ENCODE measurements at regions not wholly inside any gene's neighbourhood (a gene's known extent, or its start where the extent isn't known, plus 50 kb on each side); places are given as distances from the start of the nearest gene placed in this dataset.
A peak's percentile ranks its signal among the peaks of the same experiment; 100 is the strongest.
"Not testable (repeated sequence)": the region's sequence is repeated elsewhere in the genome, so short reads cannot be mapped to it uniquely, and the experiment has no call there.

DNA sequence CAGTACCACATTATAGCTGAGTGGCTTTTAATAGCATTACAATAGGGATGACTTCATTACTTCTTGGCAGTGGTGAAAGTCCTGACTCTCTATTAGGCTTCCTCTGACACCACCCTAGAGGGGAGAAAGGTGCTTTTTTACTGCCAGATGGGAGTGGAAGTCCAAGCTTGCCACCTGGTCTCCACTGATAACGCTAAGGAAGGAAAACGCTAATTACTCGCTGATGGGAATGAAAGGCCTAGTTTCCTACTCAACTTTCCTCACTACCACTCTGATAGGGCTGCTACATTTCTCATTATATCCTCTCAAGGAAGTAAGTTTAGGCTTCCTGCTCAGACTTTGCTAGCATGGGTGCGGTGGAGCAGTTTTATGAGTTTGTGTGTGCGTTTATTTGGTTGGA is 62.3 kb upstream of the PAGE3 start:
- no peak for DNase-seq (ENCODE audit: low spot score)

DNA sequence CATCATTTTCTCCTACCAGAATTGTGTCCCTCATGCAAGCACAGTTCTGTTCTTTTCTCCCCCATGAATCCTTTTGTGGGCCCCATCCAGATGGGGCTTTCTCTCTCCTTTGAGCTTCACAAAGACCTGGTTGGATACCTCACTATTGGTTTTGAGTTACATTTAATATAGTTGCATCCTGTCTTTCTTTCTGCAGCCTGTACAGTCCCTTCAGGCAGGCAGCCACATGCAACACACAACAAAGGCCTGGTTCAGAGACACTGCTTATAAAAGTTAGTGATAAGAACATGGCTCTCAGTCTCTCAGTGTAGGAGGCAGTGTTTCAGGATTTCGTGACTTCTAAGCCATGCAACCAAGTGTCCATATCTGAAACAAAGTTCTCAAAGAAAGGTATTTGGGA is 70.6 kb upstream of the PAGE3 start:
- no peak for DNase-seq (ENCODE audit: low spot score)

DNA sequence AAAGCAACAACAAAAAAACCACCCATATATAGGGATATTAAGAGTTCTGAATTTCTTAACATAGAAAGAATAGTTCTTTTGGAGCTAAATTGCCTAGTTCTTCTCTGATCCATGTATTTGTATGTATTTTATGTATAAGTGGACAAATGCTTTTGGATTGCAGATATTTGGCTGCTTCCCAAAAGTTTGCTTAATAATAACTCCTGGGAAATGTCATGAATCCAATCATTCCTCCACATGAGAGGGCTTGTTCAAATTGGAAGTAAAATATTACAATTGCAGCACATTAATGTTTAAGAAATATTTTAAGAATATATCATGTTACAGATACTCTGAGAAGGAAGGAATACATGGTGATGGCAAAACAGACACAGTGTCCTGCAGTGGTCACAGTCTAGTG is 71.5 kb upstream of the PAGE3 start:
- no peak for DNase-seq (ENCODE audit: low spot score)

DNA sequence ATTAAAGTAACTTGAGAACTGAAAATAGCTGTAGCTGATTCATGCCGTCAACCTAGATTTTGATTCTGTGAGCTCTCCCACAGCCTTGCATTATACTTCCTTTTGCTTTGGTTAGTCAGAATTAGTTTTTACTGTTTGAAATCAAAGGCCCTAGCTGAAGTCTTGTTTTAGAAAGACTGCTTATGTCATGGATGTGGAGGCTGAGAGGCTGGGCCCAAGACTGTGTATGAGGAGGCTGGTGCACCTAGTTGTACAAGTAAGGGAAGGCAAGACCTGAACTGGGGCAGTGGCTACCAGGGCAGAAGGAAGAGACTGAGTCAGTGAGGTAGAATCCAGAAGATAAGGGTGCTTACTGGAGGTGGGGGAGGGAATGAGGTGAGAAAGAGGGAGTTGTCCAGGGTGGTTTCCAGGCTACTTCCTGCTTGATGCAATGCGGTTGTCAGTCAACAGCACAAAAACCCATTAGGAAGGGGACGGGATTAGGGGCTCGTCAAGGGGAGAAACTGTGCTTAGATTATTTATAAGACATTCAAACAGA is 76.2 kb upstream of the PAGE3 start:
- no peak for DNase-seq (ENCODE audit: low spot score)

DNA sequence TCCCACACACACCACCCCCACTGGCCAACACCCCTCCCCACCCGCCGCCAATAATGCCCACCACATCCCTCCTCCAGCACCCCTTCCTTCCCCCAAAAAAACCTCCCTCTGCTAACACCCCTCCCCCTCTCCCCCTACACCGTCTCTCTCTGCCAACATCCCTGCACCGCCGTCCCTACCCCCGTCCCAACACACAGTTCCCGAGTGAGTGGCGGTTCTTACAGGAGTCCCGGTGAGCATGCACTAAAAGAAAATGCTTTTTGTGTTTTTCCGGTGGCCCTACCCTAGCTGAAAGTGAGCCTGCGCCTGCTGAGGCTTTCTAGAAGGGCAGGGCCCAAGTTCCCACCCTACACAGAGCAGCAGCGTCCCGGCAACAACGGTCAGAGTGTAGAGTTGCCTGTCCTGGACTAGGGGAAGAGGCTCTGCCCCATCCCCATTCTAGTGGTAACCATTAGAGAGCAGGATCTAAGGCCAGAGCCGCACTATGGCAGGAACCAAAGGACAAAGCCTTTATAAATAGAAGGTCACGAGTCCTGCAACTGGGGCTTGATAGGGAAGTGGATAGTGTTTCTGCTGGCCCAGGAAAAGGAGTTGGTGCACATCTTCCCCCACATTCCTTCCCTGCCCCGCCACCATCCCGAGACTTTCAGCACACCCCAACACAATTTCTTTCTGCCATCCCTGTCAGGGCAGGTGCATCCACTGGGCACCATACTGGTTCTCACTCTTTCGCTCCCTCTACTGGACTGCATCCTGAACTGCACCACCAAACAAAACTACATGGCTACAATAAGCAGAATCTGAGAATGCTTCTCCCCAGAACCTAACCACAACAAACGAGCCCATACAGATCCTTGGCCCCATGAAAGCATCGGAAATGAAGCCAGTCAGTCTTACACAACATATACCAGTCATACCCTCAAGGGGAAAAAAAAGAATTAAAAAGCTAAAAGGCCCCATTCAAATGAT is 78.1 kb upstream of the PAGE3 start:
- DNase-seq (ENCODE audit: low spot score): peak; percentile 18

DNA sequence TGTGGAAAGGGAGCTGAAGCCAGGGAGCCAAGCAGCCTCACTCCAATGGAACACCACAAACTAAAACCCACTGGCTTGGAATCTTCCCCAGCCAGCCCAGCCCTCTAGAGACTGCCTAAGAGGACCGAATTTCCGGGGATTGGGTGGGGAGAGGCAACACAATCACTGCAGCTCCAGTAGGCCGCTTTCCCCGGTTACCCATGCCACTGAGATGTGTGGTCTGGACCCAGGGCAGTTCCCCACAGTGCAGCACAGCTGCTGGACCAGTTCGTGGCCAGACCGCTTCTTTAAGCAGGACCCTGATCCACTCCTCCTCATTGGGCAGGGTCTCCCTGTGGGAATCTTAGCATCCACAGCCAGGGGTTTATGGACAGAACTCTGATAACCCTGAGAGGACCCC is 91.9 kb upstream of the PAGE3 start:
- DNase-seq (ENCODE audit: low spot score): no peak

DNA sequence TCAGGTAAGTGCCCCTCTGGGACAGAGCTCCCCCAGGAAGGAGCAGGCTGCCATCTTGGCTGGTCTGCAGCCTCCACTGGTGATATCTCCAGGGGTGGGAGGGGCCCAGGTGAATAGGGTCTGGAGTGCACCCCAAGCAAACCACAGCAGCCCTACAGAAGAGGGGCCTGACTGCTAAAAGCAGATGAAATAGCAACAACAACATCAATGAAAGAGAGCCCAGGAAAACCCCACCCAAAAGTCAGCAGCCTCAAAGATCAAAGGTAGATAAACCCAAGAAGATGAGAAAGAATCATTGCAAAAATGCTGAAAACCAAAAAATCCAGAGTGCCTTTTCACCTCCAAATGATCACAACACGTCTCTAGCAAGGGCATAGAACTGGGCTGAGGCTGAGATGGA is 92.5 kb upstream of the PAGE3 start:
- DNase-seq (ENCODE audit: low spot score): no peak

DNA sequence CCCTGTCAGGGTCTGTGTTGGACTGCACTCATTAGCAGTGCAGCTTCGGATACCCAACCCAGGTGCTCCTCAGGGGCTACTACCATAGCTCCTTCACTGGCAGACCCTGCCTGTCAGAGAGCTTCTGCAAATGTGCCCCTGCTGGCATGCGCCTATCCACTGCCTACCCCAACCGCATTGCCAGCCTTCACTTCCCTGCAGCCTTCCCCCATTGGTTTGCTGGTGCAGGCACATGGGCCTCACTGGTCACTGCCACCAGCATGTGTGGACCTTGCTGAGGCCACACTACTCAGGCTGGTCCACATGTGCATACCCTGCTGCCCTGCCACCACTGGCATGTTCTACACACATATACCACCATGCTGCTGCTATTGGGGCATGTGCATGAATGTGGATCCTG is 72.5 kb upstream of the MAGEH1 start:
- DNase-seq (ENCODE audit: low spot score): no peak

DNA sequence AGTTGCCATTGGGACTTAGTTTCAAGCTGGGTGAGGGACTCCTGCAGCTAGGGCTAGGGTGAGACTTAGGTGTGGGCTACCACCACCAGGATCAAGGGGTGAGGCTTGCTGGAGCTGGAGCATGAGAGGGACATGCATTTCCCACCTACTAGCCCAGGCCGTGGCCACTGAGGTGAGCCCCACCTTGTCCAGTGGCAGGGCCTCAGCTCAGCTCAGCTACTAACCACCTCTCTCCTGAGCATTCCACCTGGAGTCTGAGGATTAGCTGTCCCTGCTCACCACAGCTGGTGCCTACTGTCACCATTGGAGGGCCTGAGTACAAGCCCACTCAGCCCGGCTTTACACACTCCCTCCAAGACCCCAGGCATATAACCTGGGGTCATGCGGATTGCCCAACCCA is 62.6 kb upstream of the MAGEH1 start:
- no peak for DNase-seq (ENCODE audit: low spot score)

DNA sequence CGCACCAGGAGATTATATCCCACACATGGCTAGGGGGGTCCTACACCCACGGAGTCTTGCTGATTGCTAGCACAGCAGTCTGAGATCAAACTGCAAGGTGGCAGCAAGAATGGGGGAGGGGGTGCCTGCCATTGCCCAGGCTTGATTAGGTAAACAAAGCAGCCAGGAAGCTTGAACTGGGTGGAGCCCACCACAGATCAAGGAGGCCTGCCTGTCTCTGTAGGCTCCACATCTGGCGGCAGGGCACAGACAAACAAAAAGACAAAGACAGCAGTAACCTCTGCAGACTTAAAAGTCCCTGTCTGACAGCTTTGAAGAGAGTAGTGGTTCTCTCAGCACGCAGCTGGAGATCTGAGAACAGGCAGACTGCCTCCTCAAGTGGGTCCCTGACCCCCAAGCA is 55.1 kb upstream of the MAGEH1 start:
- not testable (repeated sequence) for DNase-seq (ENCODE audit: low spot score)
